Gastroesophageal sphincter (tissue), 4 donors: ENCODE measurements at regions not wholly inside any gene's neighbourhood (a gene's known extent, or its start where the extent isn't known, plus 50 kb on each side); places are given as distances from the start of the nearest gene placed in this dataset.

Source experiments
- ATAC-seq: fragments of 150-250 bp; one replicate; pipeline ENCODE4 v1.9.1; 2016; ENCODE audit warnings: mild to moderate bottlenecking, moderate library complexity
- H3K27ac ChIP-seq, 4 donors: fragments of 200-600 bp; sonication (generic) in 3 of 4; 1 replicate in 3 of 4; 2 replicates in 1 of 4; pipeline ENCODE4 v1.5.1; 2016 to 2019
- H3K27me3 ChIP-seq: fragments of 200-600 bp; sonication (generic); one replicate; pipeline ENCODE4 v1.5.1; 2019
- H3K36me3 ChIP-seq, 2 donors: fragments of 200-600 bp; sonication (generic); one replicate each; pipeline ENCODE4 v1.5.1; 2019; ENCODE audit warnings: control low read depth in 1 of 2
- H3K4me1 ChIP-seq, 3 donors: fragments of 200-600 bp; sonication (generic); 1 replicate in 2 of 3; 2 replicates in 1 of 3; pipeline ENCODE4 v1.5.1; 2016 to 2019; ENCODE audit warnings: control low read depth in 2 of 3
- H3K4me3 ChIP-seq, 2 donors: fragments of 200-600 bp; sonication (generic); one replicate each; pipeline ENCODE4 v1.5.1; 2019; ENCODE audit warnings: mild to moderate bottlenecking in 1 of 2, moderate library complexity in 1 of 2
- H3K9me3 ChIP-seq, 3 donors: fragments of 200-600 bp; sonication (generic); one replicate each; pipeline ENCODE4 v1.5.1; 2017 to 2019; ENCODE audit warnings: control low read depth in 2 of 3
- EP300 ChIP-seq: sonication (generic); formaldehyde crosslinking; IDR thresholded peaks from one replicate; pipeline ENCODE4 v1.6.1; 2017; ENCODE audit warnings: antibody characterized with exemption, mild to moderate bottlenecking
- POLR2A ChIP-seq, 2 donors: fragments of 450-650 bp; IDR thresholded peaks; one replicate each; pipeline ENCODE4 v1.6.1; 2017; ENCODE audit warnings: antibody characterized with exemption in 2 of 2, mild to moderate bottlenecking in 2 of 2, moderate library complexity in 1 of 2
- POLR2AphosphoS5 ChIP-seq: sonication (generic); formaldehyde crosslinking; IDR thresholded peaks from one replicate; pipeline ENCODE4 v1.6.1; 2017; ENCODE audit warnings: antibody characterized with exemption
- WGBS, 2 donors: methylation state at CpG; one replicate each; pipeline ENCODE4 v1.1.5; 2018; ENCODE audit warnings: low coverage in 1 of 2; 5-methylcytosine and 5-hydroxymethylcytosine counted together
- TF ChIP-seq, protein P1 (sequence below), 4 experiments: fragments of 200-600 bp in 2 of 4; fragments of 450-650 bp in 2 of 4; sonication (generic) in 1 of 4; IDR thresholded peaks; one replicate each; pipeline ENCODE4 v1.5.1; 2017 to 2019; ENCODE audit warnings: antibody characterized with exemption in 4 of 4, mild to moderate bottlenecking in 2 of 4, moderate library complexity in 2 of 4

DNA sequence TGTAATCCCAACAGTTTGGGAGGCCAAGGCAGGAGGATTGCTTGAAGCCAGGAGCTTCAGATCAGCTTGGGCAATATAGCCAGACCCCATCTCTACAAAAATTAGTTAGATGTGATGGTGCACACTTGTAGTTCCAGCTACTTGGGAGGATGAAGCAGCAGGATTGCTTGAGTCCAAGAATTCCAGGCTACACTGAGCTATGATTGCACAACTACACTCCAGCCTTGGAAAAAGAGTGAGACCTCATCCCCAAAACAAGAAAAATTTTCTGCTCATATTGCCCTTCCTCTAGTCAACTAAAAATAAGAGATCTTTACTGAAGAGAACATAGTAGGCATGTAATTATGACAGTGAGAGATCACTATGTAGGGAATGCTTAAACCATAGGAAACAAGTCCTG is 60.9 kb upstream of the SPATA12 start:
- ATAC-seq = no peak
- H3K4me1 ChIP-seq = peaks cover 0 to 50% (median 8%) of the 10 kb centered on the region in 3 donors
- TF ChIP-seq POLR2AphosphoS5 (no peak), POLR2A (IDR thresholded peaks at IDR 0.05) (no peak), EP300 (no peak)
- TF ChIP-seq, protein P1, sequence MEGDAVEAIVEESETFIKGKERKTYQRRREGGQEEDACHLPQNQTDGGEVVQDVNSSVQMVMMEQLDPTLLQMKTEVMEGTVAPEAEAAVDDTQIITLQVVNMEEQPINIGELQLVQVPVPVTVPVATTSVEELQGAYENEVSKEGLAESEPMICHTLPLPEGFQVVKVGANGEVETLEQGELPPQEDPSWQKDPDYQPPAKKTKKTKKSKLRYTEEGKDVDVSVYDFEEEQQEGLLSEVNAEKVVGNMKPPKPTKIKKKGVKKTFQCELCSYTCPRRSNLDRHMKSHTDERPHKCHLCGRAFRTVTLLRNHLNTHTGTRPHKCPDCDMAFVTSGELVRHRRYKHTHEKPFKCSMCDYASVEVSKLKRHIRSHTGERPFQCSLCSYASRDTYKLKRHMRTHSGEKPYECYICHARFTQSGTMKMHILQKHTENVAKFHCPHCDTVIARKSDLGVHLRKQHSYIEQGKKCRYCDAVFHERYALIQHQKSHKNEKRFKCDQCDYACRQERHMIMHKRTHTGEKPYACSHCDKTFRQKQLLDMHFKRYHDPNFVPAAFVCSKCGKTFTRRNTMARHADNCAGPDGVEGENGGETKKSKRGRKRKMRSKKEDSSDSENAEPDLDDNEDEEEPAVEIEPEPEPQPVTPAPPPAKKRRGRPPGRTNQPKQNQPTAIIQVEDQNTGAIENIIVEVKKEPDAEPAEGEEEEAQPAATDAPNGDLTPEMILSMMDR (IDR thresholded peaks at IDR 0.05) = no peak
- no peaks in the 10 kb centered on the region for H3K9me3 ChIP-seq
- H3K27me3 ChIP-seq = no peaks in the 10 kb centered on the region
- H3K36me3 ChIP-seq = no peaks in the 10 kb centered on the region
- H3K27ac ChIP-seq = no peak overlapping the region
- H3K4me3 ChIP-seq = no peak overlapping the region

DNA sequence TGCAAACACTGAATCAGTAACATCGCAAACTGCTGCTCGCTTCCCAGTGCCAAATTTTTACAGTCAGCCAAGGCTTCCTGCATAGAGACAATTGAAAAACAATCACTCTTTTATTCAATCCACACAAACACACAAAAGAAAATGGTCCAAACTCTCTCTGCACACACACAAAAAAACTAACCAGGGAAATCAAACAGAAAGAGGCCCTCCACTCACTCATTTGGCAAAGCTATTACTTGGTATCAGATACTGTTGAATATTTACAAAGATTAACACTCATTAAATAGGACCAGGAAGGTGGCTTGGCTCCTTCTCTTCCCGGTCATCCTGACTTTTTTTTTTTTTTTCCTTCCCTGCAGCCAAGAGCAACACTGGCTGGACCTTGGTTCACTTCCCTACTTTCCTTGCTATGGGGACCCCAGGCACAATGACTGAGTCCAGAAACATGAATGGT is 62.4 kb upstream of the SPATA12 start:
- ATAC-seq = no peak
- H3K36me3 ChIP-seq = no peaks in the 10 kb centered on the region
- TF ChIP-seq, protein P1 (IDR thresholded peaks at IDR 0.05) = no peak
- TF ChIP-seq POLR2A (IDR thresholded peaks at IDR 0.05) = no peak
- TF ChIP-seq POLR2AphosphoS5 = no peak
- no peak for TF ChIP-seq EP300
- H3K4me3 ChIP-seq = no peak overlapping the region
- H3K27ac ChIP-seq = peak overlapping the region in 3 of 4 donors; percentile 17 to 70 (median 44)
- peaks cover 0 to 40% (median 8%) of the 10 kb centered on the region in 3 donors for H3K4me1 ChIP-seq
- WGBS, 2 donors = 30 to 34% methylated on average over 2 to 3 of the region's 3 CpGs
- no peaks in the 10 kb centered on the region for H3K9me3 ChIP-seq
- H3K27me3 ChIP-seq = no peaks in the 10 kb centered on the region

DNA sequence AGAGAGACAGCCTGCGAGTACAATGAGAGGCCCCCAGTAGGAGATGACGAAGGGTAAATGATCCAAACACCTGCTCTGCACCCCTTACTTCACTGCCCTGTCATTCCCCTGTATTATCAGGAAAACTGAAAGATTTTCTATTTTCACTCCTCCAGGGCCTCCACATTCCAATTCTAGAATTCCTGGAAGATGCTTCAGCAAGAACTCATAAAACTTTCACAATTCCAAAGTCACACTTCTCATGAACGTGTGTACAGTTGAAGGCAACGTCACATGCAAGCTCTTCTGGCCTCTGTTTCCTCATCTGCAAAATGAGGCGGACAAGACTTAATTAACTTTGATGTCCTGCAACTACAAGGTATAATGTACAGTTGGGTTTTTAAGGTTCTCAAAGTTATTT is 62.8 kb upstream of the SPATA12 start:
- ATAC-seq = peak; percentile 63
- TF ChIP-seq EP300 = no peak
- peak; percentile 47 for TF ChIP-seq POLR2AphosphoS5
- no peaks in the 10 kb centered on the region for H3K27me3 ChIP-seq
- H3K27ac ChIP-seq = peak overlapping the region in 3 of 4 donors; percentile 49 to 72 (median 70)
- 59 to 65% methylated on average over 4 of the region's 5 CpGs for WGBS, 2 donors
- H3K4me3 ChIP-seq = no peak overlapping the region
- H3K9me3 ChIP-seq = no peaks in the 10 kb centered on the region
- H3K36me3 ChIP-seq = no peaks in the 10 kb centered on the region
- peaks cover 0 to 40% (median 8%) of the 10 kb centered on the region in 3 donors for H3K4me1 ChIP-seq

DNA sequence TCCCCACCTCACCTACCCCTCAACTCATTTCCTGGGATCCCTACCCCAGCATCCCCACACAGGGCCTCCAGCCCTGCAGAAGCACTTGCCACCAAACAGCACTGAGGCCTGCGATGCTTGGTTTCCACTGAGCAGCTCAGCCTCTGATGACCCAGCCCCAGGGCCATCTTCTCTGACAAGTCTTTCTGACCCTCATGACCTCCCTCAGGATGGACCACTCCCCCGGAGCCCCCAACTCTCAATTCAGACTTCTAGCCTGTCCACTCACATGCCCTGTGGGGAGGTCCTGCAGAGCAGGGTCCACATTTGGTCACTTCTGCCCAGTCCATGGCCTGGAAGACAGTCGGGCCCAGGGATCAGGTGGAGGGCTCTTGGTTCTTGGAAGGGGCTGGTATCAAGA is 63.4 kb upstream of the SPATA12 start:
- H3K27ac ChIP-seq = peak overlapping the region in 3 of 4 donors; percentile 49 to 72 (median 70)
- H3K36me3 ChIP-seq = no peaks in the 10 kb centered on the region
- ATAC-seq = peak; percentile 20
- H3K4me1 ChIP-seq = peaks cover 0 to 40% (median 8%) of the 10 kb centered on the region in 3 donors
- 71 to 100% methylated on average over 1 of the region's 3 CpGs for WGBS, 2 donors
- H3K4me3 ChIP-seq = no peak overlapping the region
- TF ChIP-seq EP300 (no peak), POLR2AphosphoS5 (no peak), POLR2A (IDR thresholded peaks at IDR 0.05) (no peak)
- TF ChIP-seq, protein P1 (IDR thresholded peaks at IDR 0.05) = no peak
- no peaks in the 10 kb centered on the region for H3K27me3 ChIP-seq
- H3K9me3 ChIP-seq = no peaks in the 10 kb centered on the region

DNA sequence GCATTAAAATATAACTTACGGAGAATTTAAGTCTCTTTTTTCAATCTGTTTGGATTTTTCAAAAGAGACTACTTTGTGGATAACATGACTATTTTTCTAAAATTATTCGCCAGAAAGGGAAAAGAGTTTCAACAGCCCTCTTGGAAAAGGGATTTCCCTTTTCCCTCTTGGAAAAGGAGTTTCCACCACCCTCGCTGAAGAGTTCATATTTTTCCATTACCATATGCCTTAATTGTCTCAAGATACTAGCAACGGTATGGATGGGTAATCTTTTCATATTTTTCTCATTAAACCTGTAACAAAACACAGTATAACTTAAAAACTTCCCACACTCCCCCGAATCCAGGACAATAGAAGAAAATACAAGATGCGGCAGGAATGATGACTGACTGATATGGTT is 66.1 kb upstream of the SPATA12 start:
- WGBS, 2 donors = 71 to 76% methylated on average over 5 to 6 of the region's 6 CpGs
- no peak for TF ChIP-seq POLR2AphosphoS5
- TF ChIP-seq EP300 = no peak
- TF ChIP-seq, protein P1 (IDR thresholded peaks at IDR 0.05) = no peak
- TF ChIP-seq POLR2A (IDR thresholded peaks at IDR 0.05) = no peak
- no peaks in the 10 kb centered on the region for H3K36me3 ChIP-seq
- H3K9me3 ChIP-seq = no peaks in the 10 kb centered on the region
- H3K4me1 ChIP-seq = peaks cover 0 to 45% (median 13%) of the 10 kb centered on the region in 3 donors
- no peaks in the 10 kb centered on the region for H3K27me3 ChIP-seq
- no peak for ATAC-seq
- no peak overlapping the region for H3K27ac ChIP-seq
- no peak overlapping the region for H3K4me3 ChIP-seq
